ENCODE measurements at regions not wholly inside any gene's neighbourhood (a gene's known extent, or its start where the extent isn't known, plus 50 kb on each side); places are given as distances from the start of the nearest gene placed in this dataset.

DNA sequence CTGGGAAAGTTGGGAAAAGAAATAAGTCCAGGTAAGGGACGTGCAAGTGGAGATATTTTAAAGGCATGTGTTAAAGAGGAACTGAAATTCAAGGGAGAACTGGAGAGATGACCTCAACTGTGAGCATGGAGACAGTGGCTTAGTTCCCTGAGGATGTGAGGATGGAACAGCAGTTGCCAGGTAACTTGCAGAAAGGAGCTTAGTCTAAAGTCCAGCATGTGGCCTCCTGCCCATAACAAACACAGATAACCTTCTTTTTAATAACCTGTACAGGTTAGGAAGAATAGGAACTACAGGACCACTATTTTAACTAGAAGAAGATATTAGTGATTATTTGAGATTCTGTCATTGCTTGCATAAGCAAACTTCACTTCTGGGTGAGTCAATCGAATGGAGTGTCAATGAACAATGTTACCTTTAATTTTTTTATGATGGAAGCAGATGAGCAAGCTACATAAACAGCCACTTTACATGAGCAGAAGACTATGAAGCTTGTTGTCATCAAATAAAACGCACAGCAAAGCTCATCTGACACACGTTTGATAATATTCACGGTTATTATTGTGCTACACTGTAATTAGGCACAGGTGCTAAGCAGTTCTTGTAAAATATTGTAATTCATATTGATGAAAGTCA, 291.7 kb upstream of the DDHD1 start:
- H3K4me3 ChIP-seq (ENCODE audit: low read depth in 1 of 2, low read length in 1 of 2), result no peak overlapping the region
- TF ChIP-seq, protein P1, sequence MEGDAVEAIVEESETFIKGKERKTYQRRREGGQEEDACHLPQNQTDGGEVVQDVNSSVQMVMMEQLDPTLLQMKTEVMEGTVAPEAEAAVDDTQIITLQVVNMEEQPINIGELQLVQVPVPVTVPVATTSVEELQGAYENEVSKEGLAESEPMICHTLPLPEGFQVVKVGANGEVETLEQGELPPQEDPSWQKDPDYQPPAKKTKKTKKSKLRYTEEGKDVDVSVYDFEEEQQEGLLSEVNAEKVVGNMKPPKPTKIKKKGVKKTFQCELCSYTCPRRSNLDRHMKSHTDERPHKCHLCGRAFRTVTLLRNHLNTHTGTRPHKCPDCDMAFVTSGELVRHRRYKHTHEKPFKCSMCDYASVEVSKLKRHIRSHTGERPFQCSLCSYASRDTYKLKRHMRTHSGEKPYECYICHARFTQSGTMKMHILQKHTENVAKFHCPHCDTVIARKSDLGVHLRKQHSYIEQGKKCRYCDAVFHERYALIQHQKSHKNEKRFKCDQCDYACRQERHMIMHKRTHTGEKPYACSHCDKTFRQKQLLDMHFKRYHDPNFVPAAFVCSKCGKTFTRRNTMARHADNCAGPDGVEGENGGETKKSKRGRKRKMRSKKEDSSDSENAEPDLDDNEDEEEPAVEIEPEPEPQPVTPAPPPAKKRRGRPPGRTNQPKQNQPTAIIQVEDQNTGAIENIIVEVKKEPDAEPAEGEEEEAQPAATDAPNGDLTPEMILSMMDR (IDR thresholded peaks at IDR 0.05), result no peak

DNA sequence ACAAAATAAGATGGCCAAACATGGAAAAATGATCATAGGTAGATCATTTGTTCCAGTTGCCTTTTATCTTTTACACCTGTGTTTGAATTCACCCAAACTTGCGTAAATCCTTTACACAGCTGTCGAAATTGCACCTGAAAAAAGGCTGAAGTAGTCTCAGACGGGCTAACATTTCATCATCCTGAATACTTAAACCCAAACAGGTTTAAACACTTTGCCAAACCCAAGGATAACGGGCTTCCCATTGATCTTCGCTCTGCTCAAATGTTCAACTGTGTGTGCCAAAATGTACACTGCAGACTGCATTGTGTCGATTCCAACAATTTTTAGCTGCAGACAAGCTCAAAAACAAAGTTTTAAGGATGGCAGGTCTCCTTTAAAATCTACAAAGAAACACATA, 288.7 kb upstream of the DDHD1 start:
- TF ChIP-seq, protein P1 (IDR thresholded peaks at IDR 0.05), result no peak
- no peaks in the 10 kb centered on the region for H3K4me1 ChIP-seq (ENCODE audit: control insufficient read depth in 1 of 2, insufficient read depth in 1 of 2, low read depth in 1 of 2, low read length in 1 of 2)
- H3K36me3 ChIP-seq, result no peaks in the 10 kb centered on the region
- H3K27ac ChIP-seq, result no peak overlapping the region
- no peaks in the 10 kb centered on the region for H3K9me3 ChIP-seq
- H3K27me3 ChIP-seq, result no peaks in the 10 kb centered on the region
- no peak overlapping the region for H3K4me3 ChIP-seq (ENCODE audit: low read depth in 1 of 2, low read length in 1 of 2)

More for the DNA sequence above, 291.7 kb upstream of the DDHD1 start:
- Histone ChIP-seq H3K9me3 (no peaks in the 10 kb centered on the region), H3K4me1 (ENCODE audit: control insufficient read depth in 1 of 2, insufficient read depth in 1 of 2, low read depth in 1 of 2, low read length in 1 of 2) (no peaks in the 10 kb centered on the region), H3K27ac (no peak overlapping the region), H3K36me3 (no peaks in the 10 kb centered on the region), H3K27me3 (no peaks in the 10 kb centered on the region)

DNA sequence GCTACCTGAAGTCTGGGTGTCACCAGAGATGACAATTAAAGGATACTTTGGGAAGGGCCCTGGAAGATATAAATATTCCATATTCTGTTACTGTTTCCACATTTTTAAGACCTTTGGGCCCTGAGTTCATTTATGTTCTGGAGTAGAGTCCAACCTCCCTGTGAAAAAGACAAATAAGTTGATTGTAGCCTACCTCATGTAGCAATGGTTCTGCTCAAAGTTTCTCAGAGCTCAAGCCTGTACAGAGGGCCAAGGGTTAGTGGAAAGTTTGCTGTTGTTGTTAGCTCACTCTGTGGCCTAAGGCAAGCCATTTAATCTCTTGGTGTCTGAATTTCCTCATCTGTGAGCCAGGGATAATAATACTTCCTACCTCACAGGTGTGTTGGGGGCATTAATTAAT, 284.7 kb upstream of the DDHD1 start:
- Histone ChIP-seq H3K9me3 (no peaks in the 10 kb centered on the region), H3K27me3 (no peaks in the 10 kb centered on the region), H3K4me1 (ENCODE audit: control insufficient read depth in 1 of 2, insufficient read depth in 1 of 2, low read depth in 1 of 2, low read length in 1 of 2) (no peaks in the 10 kb centered on the region), H3K36me3 (no peaks in the 10 kb centered on the region), H3K4me3 (ENCODE audit: low read depth in 1 of 2, low read length in 1 of 2) (no peak overlapping the region), H3K27ac (no peak overlapping the region)
- TF ChIP-seq, protein P1 (IDR thresholded peaks at IDR 0.05), result no peak

DNA sequence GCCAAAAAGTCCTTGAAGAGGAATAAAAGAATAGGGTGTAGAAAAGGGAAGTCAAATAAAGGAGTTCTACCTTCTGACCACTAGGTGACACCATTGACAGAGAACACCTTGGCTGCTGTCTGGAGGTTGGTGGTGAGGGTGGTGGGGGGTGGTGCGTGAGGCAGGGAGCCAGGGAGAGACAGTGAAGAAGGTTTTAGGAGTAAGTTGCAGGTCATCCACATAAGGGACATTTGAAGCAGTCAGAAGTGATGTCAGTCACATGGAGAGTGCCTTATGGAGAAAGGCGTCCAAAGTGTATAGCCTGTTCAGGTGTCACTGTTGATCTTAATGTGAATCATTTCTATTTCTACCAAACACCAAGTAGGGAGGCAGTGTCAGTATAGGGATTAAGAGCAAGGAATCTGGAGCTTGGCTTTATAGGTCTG, 279.3 kb upstream of the DDHD1 start:
- H3K4me1 ChIP-seq (ENCODE audit: control insufficient read depth in 1 of 2, insufficient read depth in 1 of 2, low read depth in 1 of 2, low read length in 1 of 2), result no peaks in the 10 kb centered on the region
- no peaks in the 10 kb centered on the region for H3K9me3 ChIP-seq
- no peaks in the 10 kb centered on the region for H3K27me3 ChIP-seq
- H3K4me3 ChIP-seq (ENCODE audit: low read depth in 1 of 2, low read length in 1 of 2), result no peak overlapping the region
- H3K36me3 ChIP-seq, result no peaks in the 10 kb centered on the region
- TF ChIP-seq, protein P1 (IDR thresholded peaks at IDR 0.05), result no peak
- H3K27ac ChIP-seq, result no peak overlapping the region

DNA sequence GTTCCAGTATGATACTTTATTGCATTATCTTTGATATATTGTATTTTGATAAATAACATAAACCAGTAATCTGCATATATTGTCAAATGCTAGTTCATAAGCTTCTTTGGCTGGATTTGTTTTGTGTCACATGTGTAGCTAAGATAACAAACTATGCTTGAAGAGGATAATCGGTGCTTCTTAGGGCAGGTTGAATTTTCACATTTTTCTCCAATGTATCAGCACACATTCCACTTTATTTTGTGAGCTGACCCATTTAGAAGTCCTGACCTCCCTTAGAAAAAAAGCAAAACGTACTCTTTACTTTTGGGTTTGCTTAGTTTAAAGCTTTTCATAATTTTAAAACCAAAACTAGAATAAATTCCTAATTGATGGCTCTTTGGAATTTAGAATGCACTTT, 277.7 kb upstream of the DDHD1 start:
- Histone ChIP-seq H3K27ac (no peak overlapping the region), H3K9me3 (no peaks in the 10 kb centered on the region), H3K27me3 (no peaks in the 10 kb centered on the region), H3K4me1 (ENCODE audit: control insufficient read depth in 1 of 2, insufficient read depth in 1 of 2, low read depth in 1 of 2, low read length in 1 of 2) (no peaks in the 10 kb centered on the region), H3K36me3 (no peaks in the 10 kb centered on the region), H3K4me3 (ENCODE audit: low read depth in 1 of 2, low read length in 1 of 2) (no peak overlapping the region)
- TF ChIP-seq, protein P1 (IDR thresholded peaks at IDR 0.05), result no peak

All from neutrophil (primary cell).